CD4-positive, alpha-beta T cell treated with Interleukin-15 for 4 hours (primary cell): ENCODE measurements at regions not wholly inside any gene's neighbourhood (a gene's known extent, or its start where the extent isn't known, plus 50 kb on each side); places are given as distances from the start of the nearest gene placed in this dataset.
A peak's percentile ranks its signal among the peaks of the same experiment; 100 is the strongest.

Experiments
- DNase-seq: peaks from one replicate; pipeline ENCODE4 v3.0.0-alpha.2; 2020; ENCODE audit warnings: low spot score

GRCh38 chr17:55668312-55668920 is 54.2 kb downstream of the TMEM100 start:
- no peak for DNase-seq

DNA sequence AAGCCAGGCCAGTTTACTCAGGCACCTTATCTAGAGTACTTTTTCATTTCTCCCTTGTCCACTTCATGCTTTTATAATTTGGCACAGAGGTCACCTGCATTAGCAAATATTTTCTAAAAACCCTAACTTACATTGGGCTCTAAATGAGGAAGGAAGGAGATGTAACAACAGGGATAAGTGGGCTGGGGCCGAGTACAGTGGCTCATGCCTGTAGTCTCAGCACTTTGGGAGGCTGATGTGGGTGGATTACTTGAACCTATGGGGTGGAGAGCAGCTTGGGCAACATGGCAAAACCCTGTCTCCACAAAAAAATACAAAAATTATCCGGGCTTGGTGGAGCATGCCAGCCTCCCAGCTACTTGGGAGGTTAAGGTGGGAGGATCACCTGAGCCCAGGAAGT is 55.9 kb downstream of the TMEM100 start:
- no peak for DNase-seq

- no peak for DNase-seq
Measured at GRCh38 chr17:55664287-55664686, 58.4 kb downstream of the TMEM100 start.

DNA sequence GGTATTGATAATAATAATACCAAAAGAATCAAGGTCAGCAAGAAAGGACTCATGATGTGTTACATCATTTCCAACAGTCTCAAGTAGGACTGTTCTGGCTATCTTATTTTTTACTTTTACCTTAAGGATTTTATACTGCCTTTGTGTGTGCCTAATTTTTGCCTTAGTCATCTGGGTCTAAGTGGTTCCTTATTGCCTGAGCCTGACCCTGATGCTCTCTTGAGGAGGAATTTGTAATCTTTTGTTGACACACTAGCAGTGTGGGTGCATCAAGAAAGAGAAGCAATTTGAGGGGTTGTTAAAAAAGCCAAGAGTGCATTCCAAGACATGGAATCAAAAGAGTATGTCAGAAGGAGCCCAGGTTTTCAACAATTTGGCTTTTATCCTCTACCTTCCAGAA is 59.3 kb downstream of the TMEM100 start:
- no peak for DNase-seq

- DNase-seq, result no peak
Measured at GRCh38 chr17:55661963-55662834, 60.5 kb downstream of the TMEM100 start.

GRCh38 chr17:55661256-55661758 is 61.4 kb downstream of the TMEM100 start:
- DNase-seq, result no peak

DNA sequence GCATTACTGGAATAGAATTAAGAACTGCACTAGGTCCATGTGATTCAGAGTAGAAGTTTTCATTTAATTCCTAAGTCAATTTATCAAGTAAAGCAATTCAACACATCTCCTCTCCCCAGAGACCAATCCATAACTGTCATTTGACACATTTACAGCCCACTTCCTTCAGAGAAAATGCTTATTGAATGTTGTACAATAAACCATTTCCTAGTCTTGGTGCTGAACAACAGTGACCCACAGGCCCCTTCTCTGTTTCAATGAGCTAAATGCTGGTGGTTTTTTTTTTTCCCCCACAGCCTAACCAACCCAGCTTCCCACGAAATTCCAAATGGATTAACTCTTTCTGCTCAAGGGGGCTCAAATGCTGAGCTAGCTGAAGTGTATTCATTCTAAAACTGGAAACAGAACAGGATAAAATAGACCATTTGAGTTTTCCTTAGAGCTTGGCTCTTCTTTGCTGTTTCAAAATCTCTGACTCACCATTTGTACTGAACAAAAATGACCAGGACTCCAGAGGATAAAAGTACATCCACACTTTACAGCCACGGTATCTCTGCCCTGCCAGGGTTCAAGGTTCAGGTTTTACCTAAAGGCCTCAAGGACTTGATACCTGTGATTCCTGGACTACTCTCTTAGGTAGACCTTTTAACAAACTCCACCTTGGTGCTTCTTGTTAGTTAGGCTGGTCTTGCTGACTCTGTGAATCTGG is 62.3 kb downstream of the TMEM100 start:
- no peak for DNase-seq

DNA sequence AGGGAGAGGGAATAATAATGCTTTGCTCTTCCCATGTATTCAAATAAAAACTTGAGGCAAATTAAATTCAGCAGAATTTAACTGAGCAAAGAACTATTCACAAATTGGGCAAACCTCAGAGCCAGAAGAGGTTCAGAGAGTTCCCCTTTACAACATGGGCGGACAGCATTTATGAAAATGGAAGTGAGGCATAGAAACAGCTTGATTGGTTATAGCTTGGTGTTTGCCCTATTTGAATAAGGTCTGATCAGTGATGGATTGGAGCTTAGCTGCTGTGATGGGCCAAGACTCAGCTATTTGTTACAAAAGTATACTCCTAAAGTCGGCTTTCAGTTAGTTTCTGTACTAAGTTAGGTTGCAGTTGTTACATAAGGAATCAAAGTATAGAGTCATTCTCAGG is 63.0 kb downstream of the TMEM100 start:
- DNase-seq, result no peak

- DNase-seq, result no peak
Measured at GRCh38 chr17:55655777-55656176, 66.9 kb downstream of the TMEM100 start.

GRCh38 chr17:55654821-55655220 is 67.8 kb downstream of the TMEM100 start:
- no peak for DNase-seq

- no peak for DNase-seq
Measured at GRCh38 chr17:55654022-55654421, 68.6 kb downstream of the TMEM100 start.

- DNase-seq, result no peak
Measured at GRCh38 chr17:55652825-55653224, 69.8 kb downstream of the TMEM100 start.

DNA sequence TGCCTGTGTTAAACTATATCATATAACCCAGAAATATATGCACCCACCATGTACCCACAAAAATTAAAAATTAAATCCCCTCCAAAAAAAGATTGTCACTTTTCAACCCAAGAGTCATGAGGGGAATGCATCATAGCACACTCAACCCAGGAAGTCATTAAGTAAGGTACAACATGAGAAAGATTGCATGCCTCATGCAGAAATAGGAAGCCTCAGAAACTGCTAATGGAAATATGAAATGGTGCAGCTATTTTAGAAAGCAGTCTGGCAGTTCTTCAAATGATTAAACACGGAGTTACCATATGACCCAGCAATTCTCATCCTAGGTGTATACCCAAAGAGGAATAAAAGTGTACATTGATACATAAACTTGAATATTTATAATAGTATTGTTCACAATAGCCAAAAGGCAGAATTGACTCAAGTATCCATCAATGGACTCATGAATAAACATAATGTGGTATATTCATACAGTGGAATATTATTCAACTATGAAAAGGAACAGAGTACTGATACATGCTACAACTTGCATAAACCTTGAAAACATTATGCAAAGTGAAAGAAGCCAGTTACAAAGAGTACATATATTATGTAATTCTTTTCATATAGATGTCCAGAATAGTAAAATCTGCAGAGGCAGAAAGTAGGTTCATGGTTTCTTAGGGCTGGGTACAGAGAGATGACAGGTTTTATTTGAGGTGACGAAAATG is 70.4 kb downstream of the TMEM100 start:
- no peak for DNase-seq

- no peak for DNase-seq
Measured at GRCh38 chr17:55649957-55650597, 72.6 kb downstream of the TMEM100 start.

DNA sequence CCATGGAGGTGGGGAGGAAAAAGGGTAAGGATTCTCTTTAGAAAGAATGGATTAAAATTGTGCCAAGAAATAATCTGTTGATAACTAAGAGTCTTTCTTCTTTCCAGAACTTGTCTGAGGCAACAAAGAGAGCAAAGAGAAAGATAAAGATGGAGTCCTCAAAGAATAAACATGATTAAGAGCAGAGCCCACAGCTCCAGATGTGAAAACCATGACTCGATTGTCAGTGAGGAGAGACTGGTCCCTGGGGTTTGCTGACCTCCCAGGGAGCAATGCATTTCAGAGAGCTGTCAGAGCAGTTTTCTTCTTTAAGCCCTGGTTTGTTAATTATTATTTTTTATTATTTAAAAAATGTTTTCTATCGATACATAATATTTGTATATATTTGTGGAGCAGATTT is 74.6 kb downstream of the TMEM100 start:
- no peak for DNase-seq

DNA sequence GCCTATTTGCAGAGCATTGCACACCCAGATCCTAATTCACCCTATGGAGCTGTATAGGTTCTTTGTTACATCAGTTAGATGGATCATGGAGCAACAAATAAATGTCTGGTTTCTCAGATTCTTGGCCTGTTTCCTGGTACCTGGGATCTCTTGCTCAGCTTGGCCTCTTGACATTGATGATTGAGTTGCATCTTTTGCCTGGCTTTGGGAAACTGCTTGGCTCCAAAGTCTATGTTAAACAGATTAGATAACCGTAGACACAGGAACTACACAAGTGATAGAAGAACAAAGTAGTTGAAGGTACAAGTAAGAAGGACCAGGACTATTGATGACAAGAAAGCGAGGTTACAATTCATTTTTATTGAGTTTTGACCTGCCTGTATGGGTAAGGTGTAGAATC is 77.3 kb downstream of the TMEM100 start:
- DNase-seq, result no peak

- no peak for DNase-seq
Measured at GRCh38 chr17:55644346-55644745, 78.3 kb downstream of the TMEM100 start.

DNA sequence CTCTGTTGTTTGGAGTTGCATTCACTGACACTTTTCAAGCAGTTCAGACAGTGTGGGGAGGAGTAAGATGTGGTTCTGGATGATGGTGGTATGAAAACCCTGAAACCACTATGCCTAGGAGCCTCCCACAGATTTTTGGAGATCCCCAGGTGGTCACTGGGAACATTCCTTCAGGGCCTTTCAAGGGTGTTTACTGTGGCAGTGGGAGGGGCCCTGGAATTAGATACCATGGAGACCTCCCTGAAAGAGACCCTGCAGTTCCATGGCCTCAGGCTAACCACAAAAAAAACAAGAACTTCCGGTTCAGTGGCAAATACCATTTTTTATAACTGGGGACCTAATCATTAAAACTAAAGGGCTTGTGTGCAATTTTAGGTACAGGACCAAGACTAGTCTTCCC is 79.9 kb downstream of the TMEM100 start:
- DNase-seq, result no peak

DNA sequence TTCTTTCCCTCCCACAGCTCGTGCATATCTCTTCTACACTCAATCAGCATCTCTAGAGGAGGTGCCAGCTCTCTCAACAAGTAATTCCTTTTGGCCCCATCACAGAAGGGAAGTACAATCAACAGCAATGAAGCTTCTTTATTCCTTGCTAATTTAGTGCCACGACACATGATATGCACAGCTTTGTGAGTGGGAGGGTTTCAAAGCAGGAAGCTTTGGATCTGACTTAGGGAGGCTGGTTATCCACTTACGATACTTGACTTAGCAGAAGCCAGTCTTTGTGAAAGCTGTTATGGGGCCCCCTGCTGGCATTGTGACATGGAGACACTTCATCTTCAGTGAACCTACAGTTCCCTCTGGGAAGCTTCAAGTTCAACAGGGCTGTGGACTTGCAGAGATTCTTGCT is 81.0 kb downstream of the TMEM100 start:
- DNase-seq, result peak; percentile 19

DNA sequence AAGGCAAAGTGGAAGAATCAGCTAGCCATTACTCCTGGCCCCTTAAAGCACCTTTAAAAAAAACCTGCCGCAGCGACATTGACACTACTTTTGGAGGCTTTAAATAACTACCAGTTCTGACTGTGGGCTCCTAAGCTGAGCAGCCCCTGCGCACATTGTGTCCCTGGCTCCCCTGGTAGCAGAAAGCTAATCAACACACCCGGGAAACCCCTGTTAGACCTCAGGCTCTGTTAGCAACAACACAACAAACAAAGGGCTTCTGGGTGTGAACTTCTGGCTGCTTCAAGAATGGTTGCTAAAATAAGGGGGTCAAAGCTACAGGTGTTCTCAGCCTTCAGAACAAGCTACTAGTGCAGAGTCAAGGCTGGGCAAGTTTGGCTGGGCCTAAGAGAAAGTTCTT is 83.6 kb downstream of the TMEM100 start:
- DNase-seq, result no peak

GRCh38 chr17:55635253-55635914 is 87.3 kb downstream of the TMEM100 start:
- DNase-seq, result no peak
